ENCODE measurements at regions not wholly inside any gene's neighbourhood (a gene's known extent, or its start where the extent isn't known, plus 50 kb on each side); places are given as distances from the start of the nearest gene placed in this dataset.
A peak's percentile ranks its signal among the peaks of the same experiment; 100 is the strongest.
"Not testable (repeated sequence)": the region's sequence is repeated elsewhere in the genome, so short reads cannot be mapped to it uniquely, and the experiment has no call there.

- peak; percentile 78 for DNase-seq (ENCODE audit: extremely low spot score)
- intact Hi-C loops (cut with DNase I) = no loop called here
Observed at GRCh38 chr5:112534067-112534583, 115.0 kb upstream of the EPB41L4A start.

GRCh38 chr5:112534611-112535255 is 115.7 kb upstream of the EPB41L4A start:
- Histone ChIP-seq H3K4me1 (no peaks in the 10 kb centered on the region), H3K36me3 (no peaks in the 10 kb centered on the region), H3K27me3 (peaks cover 0 to 4% (median 0%) of the 10 kb centered on the region in 4 donors), H3K9me3 (no peaks in the 10 kb centered on the region), H3K4me3 (no peak overlapping the region), H3K27ac (replicated peaks in 1 of 4) (no peak overlapping the region)
- no peak for TF ChIP-seq POLR2A (IDR thresholded peaks at IDR 0.05; ENCODE audit: low read depth)
- no peak for TF ChIP-seq EP300 (IDR thresholded peaks at IDR 0.05)
- TF ChIP-seq, protein P1, sequence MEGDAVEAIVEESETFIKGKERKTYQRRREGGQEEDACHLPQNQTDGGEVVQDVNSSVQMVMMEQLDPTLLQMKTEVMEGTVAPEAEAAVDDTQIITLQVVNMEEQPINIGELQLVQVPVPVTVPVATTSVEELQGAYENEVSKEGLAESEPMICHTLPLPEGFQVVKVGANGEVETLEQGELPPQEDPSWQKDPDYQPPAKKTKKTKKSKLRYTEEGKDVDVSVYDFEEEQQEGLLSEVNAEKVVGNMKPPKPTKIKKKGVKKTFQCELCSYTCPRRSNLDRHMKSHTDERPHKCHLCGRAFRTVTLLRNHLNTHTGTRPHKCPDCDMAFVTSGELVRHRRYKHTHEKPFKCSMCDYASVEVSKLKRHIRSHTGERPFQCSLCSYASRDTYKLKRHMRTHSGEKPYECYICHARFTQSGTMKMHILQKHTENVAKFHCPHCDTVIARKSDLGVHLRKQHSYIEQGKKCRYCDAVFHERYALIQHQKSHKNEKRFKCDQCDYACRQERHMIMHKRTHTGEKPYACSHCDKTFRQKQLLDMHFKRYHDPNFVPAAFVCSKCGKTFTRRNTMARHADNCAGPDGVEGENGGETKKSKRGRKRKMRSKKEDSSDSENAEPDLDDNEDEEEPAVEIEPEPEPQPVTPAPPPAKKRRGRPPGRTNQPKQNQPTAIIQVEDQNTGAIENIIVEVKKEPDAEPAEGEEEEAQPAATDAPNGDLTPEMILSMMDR (IDR thresholded peaks at IDR 0.05) = no peak
- no peak for TF ChIP-seq POLR2AphosphoS5 (IDR thresholded peaks at IDR 0.05)
- WGBS = 74% methylated on average over 4 of the region's 4 CpGs
- DNase-seq (ENCODE audit: extremely low spot score) = peak; percentile 8
- intact Hi-C loops (cut with DNase I) = no loop called here

More at GRCh38 chr5:112534067-112534583, 115.0 kb upstream of the EPB41L4A start:
- H3K4me3 ChIP-seq = no peak overlapping the region
- H3K4me1 ChIP-seq = no peaks in the 10 kb centered on the region
- no peaks in the 10 kb centered on the region for H3K36me3 ChIP-seq
- H3K27me3 ChIP-seq = peaks cover 0 to 2% (median 0%) of the 10 kb centered on the region in 4 donors
- TF ChIP-seq, protein P1 (IDR thresholded peaks at IDR 0.05) = no peak
- TF ChIP-seq POLR2AphosphoS5 (IDR thresholded peaks at IDR 0.05) (no peak), POLR2A (IDR thresholded peaks at IDR 0.05; ENCODE audit: low read depth) (no peak), EP300 (IDR thresholded peaks at IDR 0.05) (no peak)
- WGBS = 94% methylated on average over 1 of the region's 1 CpG
- no peak overlapping the region for H3K27ac ChIP-seq (replicated peaks in 1 of 4)
- no peaks in the 10 kb centered on the region for H3K9me3 ChIP-seq

GRCh38 chr5:112535356-112535755 is 116.3 kb upstream of the EPB41L4A start:
- TF ChIP-seq, protein P1 (IDR thresholded peaks at IDR 0.05) = no peak
- TF ChIP-seq POLR2AphosphoS5 (IDR thresholded peaks at IDR 0.05) (no peak), EP300 (IDR thresholded peaks at IDR 0.05) (no peak), POLR2A (IDR thresholded peaks at IDR 0.05; ENCODE audit: low read depth) (no peak)
- Histone ChIP-seq H3K4me1 (no peaks in the 10 kb centered on the region), H3K27me3 (peaks cover 0 to 4% (median 0%) of the 10 kb centered on the region in 4 donors), H3K9me3 (no peaks in the 10 kb centered on the region), H3K4me3 (no peak overlapping the region), H3K36me3 (no peaks in the 10 kb centered on the region), H3K27ac (replicated peaks in 1 of 4) (no peak overlapping the region)
- intact Hi-C loops (cut with DNase I) = no loop called here
- no peak for DNase-seq (ENCODE audit: extremely low spot score)
- WGBS = 63% methylated on average over 2 of the region's 2 CpGs

GRCh38 chr5:112544558-112544957 is 125.5 kb upstream of the EPB41L4A start:
- DNase-seq (ENCODE audit: extremely low spot score); intact Hi-C loops (cut with DNase I); H3K4me3 ChIP-seq; H3K36me3 ChIP-seq; H3K9me3 ChIP-seq; H3K27ac ChIP-seq (replicated peaks in 1 of 4); H3K27me3 ChIP-seq; H3K4me1 ChIP-seq: not testable (repeated sequence)
- WGBS = 88% methylated on average over 3 of the region's 3 CpGs

DNA sequence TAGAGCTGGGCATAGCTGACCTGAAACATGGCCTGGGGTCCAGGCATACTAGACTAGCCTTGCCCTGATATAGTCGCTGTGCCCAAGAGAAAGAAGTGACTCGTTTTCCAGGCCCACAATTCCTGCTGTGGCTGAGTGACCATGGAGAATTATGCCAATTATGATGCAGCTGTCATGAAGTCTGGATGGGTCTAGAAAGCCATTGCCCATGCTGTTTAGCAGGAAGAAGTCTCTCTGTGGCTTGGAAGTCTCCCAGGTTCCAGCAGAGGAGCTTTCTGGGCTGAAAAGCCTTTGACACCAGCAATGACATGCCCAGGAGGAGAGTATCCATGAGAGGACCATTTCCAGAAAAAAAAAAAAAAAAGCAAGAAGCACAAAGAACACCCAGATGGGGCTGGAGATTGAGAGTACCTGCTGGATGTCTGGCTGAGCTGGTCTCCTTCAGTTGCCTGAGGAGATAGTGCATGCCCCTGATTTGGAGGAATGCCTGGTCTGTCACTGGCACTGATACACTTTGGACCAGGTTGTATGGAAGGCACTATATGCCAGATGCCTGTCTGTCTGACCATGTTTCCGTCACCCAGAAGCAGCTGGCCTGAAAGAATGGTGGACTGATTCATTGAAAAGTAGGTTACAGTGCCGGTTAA is 128.0 kb upstream of the EPB41L4A start:
- Histone ChIP-seq H3K27ac (replicated peaks in 1 of 4) (no peak overlapping the region), H3K4me3 (no peak overlapping the region), H3K9me3 (no peaks in the 10 kb centered on the region), H3K27me3 (no peaks in the 10 kb centered on the region), H3K4me1 (no peaks in the 10 kb centered on the region), H3K36me3 (no peaks in the 10 kb centered on the region)
- intact Hi-C loops (cut with DNase I) = no loop called here
- no peak for DNase-seq (ENCODE audit: extremely low spot score)
- no peak for TF ChIP-seq POLR2A (IDR thresholded peaks at IDR 0.05; ENCODE audit: low read depth)
- TF ChIP-seq, protein P1 (IDR thresholded peaks at IDR 0.05) = no peak
- TF ChIP-seq EP300 (IDR thresholded peaks at IDR 0.05) = no peak
- no peak for TF ChIP-seq POLR2AphosphoS5 (IDR thresholded peaks at IDR 0.05)
- WGBS = 93% methylated on average over 4 of the region's 4 CpGs
